GM18499 (cell line): ENCODE measurements at regions not wholly inside any gene's neighbourhood (a gene's known extent, or its start where the extent isn't known, plus 50 kb on each side); places are given as distances from the start of the nearest gene placed in this dataset.

Experiments
- ATAC-seq: cut with Tn5 transposase; IDR thresholded peaks from one replicate; pipeline ENCODE4 v1.9.1; 2021; ENCODE audit warnings: moderate number of reproducible peaks; ENCODE audit not compliant: insufficient read depth, unreplicated experiment

DNA sequence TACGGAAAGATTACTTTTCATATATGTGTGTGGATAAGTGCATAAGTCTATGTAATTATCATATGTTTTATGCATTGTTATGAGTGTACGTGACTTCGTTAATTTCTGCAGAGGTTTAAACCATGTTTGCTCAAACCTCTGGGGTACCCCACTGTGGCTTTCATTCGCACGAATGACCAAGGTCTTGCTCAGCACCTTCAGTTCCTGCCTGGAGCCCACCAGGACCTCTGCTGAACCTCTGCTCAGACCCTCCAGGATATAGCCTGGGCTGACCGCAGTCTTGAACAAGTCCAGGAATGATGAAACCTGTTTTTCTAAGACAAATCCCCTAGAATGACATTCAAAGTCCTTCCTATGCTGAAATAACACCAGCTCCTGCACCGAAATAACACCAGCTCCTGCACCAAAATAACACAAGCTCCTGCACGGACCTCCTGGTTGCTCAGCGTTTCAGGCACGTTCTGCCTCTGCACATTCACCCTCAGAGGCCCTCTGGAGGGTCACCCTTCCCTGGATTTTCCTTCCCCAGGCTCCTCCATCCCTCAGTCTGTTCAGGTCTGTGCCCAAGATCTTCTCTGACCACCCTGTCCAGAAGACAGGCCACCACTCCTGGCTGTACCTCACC lies 99.7 kb upstream of the BOD1 start:
- ATAC-seq, result no peak

DNA sequence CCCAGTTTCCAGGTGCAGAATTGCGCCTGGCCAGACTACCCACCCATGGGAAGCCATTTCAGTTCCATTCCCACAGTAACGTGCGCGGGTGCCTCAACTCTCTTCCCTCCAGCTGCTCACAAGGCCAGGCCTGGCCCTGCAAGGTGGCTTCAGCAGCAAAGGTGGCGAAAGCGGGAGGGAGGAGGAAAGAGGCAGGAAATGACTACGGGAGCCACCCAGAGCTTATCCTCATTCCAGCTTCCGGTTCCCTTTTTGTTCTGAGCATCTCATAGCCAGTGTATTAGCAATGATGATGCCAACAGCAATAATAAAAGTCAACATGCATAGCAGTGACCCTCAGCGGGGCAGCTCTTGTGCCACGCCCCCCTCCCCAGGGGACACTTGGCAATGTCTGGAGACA lies 101.5 kb upstream of the BOD1 start:
- no peak for ATAC-seq

DNA sequence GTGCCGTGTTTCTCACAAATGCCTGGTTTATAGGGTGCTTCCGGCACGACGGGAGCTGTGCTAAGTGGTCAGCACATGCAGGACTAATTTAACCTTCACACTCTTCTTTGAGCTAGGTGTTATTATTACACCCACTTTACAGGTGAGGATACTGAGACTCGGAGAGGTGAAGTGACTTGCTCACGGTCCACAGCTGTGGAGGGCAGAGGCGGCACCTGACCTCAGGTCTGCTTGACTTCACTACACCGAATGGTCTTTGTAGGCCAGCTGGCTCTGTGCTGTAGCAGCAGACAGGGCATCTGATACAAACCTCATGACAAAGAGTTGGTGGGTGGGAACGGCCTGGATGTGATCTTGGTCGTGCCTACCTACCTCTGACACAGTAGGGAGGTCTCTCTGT lies 102.0 kb upstream of the BOD1 start:
- no peak for ATAC-seq

DNA sequence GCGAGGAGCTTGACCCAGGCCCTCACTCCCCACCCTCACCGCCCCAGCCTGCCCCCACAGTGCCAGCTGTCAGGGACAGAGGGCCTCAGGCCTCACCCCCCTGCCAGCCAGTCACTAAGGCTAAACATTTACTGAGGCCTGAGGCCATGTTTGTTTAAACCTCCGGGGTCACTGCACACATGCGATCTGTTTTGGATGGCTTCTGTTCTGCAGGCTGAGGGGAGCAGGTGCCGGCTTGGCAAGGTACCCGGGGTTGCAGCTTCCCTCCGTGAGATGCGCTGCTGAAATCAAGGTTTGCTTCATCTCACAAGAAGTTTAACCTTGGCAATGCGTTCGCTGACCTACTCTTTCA lies 103.3 kb upstream of the BOD1 start:
- ATAC-seq, result no peak

DNA sequence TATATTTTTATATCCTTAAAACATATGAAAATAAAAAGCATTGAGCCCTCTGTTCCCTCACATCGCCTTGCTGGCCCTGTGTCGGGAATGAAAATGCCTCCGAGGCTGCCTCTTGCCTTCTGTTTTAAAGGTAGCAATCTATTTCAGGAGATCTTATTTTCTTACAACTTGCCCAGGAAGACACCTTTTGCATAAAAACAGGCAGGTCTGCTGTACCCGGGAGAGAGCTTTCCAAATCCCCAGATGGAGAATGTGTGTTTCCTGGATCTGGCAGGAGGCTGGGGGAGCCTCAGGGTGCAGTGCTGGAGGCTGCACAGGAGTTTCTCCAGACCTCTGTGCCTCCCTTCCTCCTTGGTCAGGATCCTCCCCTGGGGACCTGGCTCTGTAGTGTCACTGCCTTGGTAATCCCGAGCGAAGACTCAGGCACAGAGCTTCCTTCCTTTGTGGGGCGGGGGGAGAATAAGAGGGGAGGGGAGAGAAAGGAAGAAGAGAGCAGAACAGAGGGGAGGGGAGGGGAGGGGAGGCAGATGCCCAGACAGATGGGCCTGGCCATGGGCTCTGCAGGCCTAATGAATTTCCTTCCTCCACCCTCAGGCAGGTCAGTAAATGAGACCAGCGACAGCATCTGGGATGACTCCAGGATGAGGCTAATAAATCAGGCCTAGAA lies 104.0 kb upstream of the BOD1 start:
- ATAC-seq, result no peak

DNA sequence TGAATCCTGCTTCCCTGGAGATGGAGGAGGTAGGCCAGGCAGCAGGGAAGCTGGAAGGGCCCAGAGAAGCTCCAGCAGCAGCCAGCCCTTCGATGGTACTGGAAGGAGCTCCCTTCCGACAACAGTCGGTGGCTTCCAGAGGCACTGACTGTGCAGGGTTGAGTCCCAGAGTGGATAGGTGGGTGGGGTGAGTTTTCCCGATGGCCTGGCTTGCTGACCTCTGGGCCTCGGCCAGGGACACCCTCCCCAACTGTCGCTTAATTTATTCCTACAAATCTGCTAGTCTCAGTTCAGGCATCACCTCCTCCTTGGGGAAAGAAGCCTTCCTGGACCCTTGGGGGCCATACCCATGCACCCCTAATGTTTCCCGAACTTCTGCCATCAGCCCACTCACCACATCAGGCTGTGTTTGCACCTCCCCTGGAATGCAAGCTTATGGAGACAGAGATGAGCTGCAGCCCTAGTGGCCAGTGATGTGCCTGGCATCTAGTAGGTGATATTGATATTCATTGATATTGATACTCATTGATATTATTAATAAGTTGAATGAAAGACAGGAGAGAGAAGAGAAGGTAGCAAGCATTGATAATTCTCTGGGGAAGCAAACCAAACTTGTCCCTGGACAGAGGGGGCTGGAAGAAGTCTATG lies 104.6 kb upstream of the BOD1 start:
- no peak for ATAC-seq

DNA sequence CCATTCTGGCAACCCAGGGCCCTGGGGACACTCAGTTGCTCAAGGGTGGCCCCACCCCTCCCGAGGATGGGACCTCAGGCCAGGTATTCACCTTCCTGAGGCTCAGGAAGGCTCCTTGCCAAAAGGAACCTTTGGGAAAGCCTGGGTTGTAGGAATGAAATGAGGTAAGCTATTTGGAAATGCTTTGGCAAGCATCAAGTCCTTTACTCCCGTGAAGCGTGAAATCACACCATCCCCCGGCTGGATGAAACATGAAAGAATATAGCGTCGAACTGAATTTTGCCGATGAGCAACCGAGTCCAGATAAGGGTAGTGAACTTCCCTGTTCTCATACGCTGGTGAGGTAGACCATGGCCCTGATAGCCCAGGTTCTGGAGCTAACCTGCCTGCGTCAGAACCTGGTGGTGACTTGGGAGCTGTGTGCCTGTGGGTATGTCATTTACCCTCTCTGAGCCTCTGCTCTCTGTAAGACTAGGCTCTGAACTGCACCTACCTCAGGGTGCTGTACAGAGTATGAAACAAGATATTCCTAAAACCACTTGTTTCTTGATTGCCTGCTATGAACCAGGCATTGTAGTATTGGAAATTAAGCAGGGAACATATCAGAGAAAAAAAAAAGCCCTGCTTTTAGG lies 105.3 kb upstream of the BOD1 start:
- no peak for ATAC-seq

DNA sequence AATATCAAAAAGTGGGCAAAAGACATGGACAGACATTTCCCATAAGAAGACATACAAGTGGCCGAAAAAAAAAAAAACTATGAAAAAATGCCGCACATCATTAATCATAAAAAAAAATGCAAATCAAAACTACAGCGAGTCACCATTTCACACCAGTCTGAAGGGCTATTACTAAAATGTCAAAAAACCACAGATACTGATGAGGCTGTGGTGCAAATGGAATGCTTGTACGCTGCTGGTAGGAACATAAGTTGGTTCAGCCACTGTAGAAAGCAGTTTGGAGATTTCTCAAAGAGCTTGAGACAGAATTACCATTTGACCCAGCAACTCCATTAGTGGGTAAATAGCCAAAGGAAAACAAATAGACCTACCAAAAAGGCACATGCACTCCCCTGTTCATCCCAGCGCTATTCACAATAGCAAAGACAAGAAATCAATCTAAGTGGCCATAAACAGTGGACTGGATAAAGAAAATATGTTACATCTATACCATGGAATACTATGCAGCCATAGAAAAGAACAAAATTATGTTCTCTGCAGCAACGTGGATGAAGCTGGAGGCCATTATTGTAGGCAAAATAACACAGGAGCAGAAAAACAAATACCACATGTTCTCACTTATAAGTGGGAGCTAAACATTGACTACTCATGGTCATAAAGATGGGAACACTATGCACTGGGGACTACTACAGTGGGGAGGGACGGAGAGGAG lies 110.6 kb upstream of the BOD1 start:
- ATAC-seq, result no peak

DNA sequence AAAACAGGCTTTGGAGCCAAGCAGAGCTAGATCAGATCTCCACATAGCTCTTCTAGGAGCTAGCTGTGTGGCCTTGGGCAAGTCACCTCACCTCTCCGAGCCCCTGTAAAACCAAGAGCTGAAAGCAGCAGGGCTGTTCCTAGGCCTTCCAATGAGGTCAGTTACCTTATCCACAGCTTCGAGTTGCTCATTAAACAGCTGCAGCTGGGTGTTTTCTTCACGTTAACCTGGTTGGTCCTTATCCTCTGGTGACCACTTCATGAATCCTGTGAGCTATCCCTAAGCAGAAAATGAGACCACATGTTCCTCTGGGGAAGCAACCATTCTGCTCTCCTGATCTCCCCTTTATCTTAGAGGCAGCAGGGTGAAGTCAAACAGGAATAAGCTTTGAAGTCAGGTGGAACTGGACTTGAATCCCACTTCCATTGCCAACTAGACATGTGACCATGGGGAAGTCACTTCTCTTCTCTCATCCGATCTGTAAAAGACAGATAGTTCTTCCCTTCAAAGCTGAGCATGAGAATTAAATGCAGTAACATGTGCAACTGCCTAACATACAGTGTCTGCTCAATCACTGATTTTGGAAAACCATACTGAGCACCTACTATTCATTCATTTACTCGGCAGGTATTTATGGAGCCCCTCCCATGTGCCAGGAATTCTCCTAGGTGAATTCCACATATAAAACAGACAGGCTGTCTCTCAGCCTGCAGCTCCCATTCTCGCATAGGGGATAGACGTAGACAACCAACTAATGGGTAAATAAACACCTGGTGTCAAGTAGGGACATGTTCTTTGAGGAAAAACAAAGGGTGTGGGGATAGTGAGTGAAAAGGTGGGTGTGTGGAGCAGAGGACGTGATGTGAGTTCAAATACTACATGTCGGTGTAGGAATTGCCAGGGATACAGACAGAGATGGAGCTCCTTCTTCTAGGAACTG lies 111.7 kb upstream of the BOD1 start:
- ATAC-seq, result no peak

DNA sequence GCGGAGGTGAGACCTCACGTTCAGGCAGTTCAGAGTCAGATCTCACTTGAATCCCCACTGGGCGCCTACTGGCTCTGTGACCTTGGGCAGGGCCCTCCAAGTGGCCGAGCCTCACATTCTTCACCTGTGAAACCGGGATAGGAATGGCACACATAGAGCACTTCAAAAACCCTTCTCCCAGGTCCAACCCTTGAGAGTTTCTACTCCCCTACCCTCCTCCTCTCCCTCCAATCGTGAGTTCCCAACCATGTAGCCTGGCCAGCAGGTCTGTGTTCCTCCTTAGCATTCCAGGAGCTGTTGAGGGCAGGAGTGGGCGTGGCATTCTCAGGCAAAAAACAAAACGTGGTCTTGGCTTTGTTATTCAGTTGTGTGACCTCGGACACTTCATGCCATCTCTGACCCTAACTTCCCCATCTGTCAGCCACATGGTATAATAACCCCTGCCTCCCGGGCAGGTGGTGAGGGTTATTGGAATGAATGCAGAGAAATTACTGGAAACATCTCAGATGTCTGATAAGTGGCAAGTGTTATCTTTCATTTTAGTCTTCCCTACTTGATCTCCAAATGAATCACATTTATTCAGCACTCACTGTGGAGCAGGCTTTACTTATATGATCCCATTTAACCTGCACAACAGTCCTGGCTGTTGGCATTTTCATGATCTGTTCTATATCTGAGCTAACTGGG lies 112.8 kb upstream of the BOD1 start:
- no peak for ATAC-seq

DNA sequence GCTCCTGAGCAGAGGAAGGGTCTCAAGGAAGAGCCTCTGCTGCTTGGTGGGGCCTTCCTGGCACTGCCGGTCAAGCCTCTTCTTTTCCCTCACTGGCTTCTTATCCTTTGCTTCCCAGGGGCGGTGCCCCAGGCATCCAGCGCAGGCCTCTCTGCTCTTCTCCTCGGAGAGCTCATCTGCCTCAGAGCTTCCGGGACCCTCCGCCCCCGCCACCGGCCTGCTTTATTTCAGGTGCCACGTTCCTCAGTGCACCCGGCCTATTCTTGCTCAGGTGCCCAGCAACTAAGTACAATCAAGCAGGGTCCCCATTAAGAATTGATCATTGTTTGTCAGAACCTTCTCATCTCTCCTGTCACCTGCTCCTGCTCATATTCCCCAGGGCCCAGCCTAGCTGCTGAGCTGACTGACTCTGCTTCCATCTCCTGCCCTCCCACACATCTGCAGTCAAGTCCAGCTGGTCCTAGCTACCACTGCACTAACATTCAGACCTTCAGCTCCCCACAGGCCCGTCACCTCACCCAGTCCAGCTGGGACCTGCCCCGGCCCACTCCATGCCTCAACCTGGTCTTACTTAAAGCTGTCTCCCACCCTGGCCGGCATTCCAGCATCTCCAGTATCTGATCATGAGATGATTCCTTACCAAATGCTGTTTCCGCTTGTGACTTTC lies 114.3 kb upstream of the BOD1 start:
- ATAC-seq, result no peak

DNA sequence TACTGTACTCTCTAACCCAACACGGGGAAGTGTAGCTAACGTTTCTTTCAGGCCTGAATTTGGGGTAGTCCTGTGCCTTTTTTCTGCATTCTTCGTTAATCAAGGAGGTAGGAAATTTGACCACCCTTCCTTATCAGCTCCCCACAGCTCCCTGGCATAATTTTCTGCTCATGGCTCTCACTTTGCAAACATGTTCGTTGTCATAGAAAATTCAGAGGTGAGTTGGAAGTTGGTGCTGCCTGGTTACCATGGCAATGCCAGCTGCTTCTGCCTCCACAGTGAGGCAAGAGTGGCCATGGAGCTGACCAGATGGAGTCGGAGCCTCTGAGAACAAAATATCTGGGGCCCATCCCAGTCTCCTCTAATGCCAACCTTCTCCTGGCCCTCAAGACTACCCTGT lies 116.6 kb upstream of the BOD1 start:
- ATAC-seq, result no peak

DNA sequence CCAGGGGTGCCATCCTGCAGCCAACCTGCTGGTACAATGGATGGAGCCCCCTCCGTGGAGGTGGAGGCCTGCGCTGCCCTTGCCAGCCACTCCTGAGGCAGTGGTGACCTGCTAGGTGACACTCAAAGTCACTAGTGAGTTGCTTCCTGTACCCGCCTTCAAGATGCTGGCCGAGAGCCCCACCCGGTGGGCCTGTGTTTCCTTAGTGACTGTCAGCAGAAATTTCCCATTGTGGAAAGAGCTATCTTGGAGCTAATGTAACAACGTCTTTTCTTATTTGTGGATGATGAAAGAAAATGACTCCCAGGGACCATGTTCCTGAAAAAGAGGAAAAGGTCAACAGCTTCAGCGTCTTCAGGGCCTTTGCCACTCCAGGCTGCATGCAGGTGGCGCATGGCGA lies 117.0 kb upstream of the BOD1 start:
- ATAC-seq, result no peak

DNA sequence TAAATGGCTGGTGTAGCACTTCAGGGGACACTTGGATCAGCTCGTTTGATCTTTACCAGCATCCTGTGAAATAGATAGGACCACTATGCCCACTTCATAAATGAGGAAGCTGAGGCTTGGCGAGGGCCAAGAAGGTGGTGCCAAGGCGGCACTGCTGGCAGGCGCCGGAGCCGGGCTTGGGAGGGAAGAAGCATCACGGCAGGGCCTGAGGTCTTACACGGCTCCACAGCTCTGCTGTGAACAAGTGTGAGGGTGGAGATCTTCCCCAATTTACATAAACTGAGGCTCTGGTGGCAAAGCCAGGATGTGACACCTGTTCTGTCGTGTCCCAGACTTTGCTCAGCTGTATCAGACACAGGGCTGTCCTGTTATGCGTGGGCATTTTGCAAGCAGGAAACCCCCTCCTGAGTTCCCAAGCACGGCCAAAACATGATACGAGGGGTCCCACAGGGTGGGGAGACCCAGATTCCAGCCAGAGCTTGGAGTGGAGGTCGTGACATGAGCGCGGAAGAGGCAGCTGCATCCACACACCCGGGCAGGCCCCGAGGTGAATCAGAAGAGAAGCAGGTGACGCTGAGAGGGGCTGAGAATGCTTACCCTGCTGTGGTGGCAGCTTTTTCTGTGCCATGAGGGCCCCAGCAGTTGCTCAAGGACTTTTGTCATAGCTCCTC lies 117.5 kb upstream of the BOD1 start:
- ATAC-seq, result no peak

DNA sequence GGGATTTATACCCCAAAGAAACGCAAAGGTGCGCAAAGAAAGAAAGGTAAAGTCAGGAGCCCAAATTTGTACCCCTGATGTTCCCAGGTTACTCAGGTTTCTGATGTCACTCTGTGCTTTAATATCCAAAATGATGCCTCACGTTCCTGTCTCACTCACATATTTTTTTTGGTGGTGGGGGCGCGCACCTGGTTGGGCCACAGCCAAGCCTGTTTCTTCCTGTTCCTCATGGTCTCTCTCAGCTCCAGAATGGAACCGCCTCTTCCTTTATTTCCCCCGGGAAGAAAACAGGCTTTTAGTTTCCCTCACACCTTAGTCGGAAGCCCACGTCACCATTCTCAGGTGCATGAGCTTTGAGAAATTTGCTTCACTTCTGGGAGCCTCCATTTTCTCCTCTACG lies 118.3 kb upstream of the BOD1 start:
- ATAC-seq, result no peak

DNA sequence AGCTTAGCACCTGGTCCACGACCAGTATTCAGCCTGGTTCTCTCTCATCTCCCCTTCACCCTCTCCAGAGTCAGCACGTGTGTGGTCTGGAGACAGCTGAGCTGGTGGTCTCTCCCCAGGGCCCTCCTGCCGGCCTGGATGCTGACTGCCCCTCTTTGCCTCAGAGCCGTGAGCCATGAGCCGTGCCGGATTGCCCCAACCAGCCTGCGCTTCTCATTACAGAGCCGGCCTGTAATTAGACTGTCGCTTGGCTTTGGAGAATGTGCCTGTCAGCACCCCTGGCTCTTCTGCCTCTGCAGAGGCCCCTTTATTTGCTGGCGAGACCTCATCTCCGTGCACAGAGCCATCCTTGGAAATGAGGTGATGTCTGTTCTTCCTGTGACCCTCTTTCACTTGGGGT lies 118.7 kb upstream of the BOD1 start:
- no peak for ATAC-seq

DNA sequence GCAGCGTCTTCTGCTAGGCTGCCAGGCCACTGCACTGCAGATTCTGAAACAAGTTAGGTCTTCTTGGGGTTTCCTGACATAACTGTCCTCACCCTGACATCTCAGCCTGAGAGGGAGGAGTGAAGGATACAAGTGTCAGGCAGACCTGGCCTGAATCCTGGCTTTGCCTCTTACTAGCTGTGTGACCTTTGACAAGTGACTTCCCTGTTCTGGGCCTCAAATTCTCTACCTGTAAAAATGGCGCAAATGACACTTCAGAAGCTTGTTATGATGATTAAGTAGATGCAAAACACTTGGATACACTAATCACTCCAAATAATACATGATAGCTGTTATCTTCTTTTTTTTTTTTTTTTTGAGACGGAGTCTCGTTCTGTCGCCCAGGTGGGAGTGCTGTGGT lies 119.2 kb upstream of the BOD1 start:
- no peak for ATAC-seq

DNA sequence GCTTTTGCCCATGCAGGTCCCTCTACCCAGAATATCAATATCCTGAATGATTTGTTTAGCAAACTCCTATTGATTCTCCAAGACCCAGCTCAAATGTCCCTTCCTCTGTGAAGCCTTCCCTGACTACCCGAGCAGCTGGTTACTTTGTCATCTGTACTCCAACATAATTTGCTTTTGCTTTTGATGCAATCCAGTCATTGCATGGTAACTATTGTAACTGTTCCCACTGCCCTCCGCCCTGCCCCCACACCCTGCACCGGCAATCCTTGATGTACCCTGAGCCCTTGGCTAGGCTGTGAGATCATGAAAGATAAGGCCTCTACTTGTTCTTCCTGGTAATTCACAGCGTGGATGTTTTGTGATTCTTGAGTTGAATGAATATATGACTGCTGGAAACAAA lies 119.9 kb upstream of the BOD1 start:
- no peak for ATAC-seq
